ENCODE measurements at regions not wholly inside any gene's neighbourhood (a gene's known extent, or its start where the extent isn't known, plus 50 kb on each side); places are given as distances from the start of the nearest gene placed in this dataset.

- Mint-ChIP-seq H3K36me3 (ENCODE audit: insufficient read depth) (no peaks in the 10 kb centered on the region), H3K4me1 (ENCODE audit: low read depth) (no peaks in the 10 kb centered on the region), H3K27ac (no peak overlapping the region), H3K27me3 (peaks cover 31% of the 10 kb centered on the region), H3K9me3 (ENCODE audit: low read depth) (peaks cover 11% of the 10 kb centered on the region), H3K4me3 (ENCODE audit: low read depth) (no peak overlapping the region)
- TF ChIP-seq, protein P1, sequence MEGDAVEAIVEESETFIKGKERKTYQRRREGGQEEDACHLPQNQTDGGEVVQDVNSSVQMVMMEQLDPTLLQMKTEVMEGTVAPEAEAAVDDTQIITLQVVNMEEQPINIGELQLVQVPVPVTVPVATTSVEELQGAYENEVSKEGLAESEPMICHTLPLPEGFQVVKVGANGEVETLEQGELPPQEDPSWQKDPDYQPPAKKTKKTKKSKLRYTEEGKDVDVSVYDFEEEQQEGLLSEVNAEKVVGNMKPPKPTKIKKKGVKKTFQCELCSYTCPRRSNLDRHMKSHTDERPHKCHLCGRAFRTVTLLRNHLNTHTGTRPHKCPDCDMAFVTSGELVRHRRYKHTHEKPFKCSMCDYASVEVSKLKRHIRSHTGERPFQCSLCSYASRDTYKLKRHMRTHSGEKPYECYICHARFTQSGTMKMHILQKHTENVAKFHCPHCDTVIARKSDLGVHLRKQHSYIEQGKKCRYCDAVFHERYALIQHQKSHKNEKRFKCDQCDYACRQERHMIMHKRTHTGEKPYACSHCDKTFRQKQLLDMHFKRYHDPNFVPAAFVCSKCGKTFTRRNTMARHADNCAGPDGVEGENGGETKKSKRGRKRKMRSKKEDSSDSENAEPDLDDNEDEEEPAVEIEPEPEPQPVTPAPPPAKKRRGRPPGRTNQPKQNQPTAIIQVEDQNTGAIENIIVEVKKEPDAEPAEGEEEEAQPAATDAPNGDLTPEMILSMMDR (IDR thresholded peaks at IDR 0.05; ENCODE audit: unreplicated experiment): no peak
- no peak for DNase-seq (ENCODE audit: low spot score, unreplicated experiment)
Observed at GRCh38 chr5:176711883-176712282, 64.6 kb downstream of the TSPAN17 start.

GRCh38 chr5:176712546-176713304 is 65.4 kb downstream of the TSPAN17 start:
- H3K36me3 Mint-ChIP-seq (ENCODE audit: insufficient read depth): no peaks in the 10 kb centered on the region
- H3K9me3 Mint-ChIP-seq (ENCODE audit: low read depth): peaks cover 11% of the 10 kb centered on the region
- peaks cover 36% of the 10 kb centered on the region for H3K27me3 Mint-ChIP-seq
- TF ChIP-seq, protein P1 (IDR thresholded peaks at IDR 0.05; ENCODE audit: unreplicated experiment): no peak
- no peak overlapping the region for H3K27ac Mint-ChIP-seq
- no peak for DNase-seq (ENCODE audit: low spot score, unreplicated experiment)
- no peak overlapping the region for H3K4me3 Mint-ChIP-seq (ENCODE audit: low read depth)
- H3K4me1 Mint-ChIP-seq (ENCODE audit: low read depth): no peaks in the 10 kb centered on the region

DNA sequence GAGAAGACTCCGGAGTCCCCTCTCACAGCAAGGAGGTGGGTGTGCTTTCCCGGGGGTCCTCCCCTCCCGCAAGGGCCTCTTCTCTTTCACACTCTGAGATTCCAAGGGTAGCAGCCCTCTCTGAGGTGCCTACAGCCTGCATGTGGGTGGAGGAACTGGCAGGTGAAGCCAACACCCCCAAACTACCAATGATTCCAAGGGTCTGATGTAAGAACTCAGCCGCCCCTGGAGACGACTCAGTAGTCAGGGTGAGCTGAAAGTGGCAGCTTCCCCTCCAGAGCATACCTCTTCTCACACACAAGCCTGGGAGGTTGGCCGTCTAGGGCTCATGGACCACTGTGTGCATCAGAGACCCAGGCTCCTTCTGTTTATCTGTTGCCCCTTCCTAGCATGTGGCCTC is 66.1 kb downstream of the TSPAN17 start:
- peaks cover 36% of the 10 kb centered on the region for H3K27me3 Mint-ChIP-seq
- no peak overlapping the region for H3K27ac Mint-ChIP-seq
- no peak for DNase-seq (ENCODE audit: low spot score, unreplicated experiment)
- TF ChIP-seq, protein P1 (IDR thresholded peaks at IDR 0.05; ENCODE audit: unreplicated experiment): no peak
- peaks cover 11% of the 10 kb centered on the region for H3K9me3 Mint-ChIP-seq (ENCODE audit: low read depth)
- H3K4me3 Mint-ChIP-seq (ENCODE audit: low read depth): no peak overlapping the region
- no peaks in the 10 kb centered on the region for H3K4me1 Mint-ChIP-seq (ENCODE audit: low read depth)
- H3K36me3 Mint-ChIP-seq (ENCODE audit: insufficient read depth): no peaks in the 10 kb centered on the region

DNA sequence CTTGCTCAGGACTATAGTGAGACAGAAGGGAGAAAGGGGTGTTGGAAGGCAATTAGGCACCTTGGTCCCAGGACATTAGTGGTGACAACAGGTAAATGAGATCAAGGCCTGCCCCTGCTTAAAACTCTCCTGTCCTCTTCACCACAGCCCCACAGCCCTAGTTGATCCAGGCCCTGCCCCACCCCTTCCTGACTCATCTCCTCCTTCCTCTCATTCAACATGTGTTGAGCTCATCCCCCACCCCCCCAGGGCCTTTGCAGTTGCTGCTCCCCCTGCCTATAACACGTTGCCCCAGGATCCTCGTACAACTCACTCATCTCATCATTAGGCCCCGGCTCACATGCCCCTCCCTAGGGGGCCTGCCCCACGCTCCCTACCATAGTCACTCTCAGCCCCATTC is 66.8 kb downstream of the TSPAN17 start:
- Mint-ChIP-seq H3K27me3 (peaks cover 35% of the 10 kb centered on the region), H3K27ac (no peak overlapping the region), H3K4me3 (ENCODE audit: low read depth) (no peak overlapping the region), H3K4me1 (ENCODE audit: low read depth) (no peaks in the 10 kb centered on the region), H3K9me3 (ENCODE audit: low read depth) (peaks cover 11% of the 10 kb centered on the region), H3K36me3 (ENCODE audit: insufficient read depth) (no peaks in the 10 kb centered on the region)
- TF ChIP-seq, protein P1 (IDR thresholded peaks at IDR 0.05; ENCODE audit: unreplicated experiment): no peak
- no peak for DNase-seq (ENCODE audit: low spot score, unreplicated experiment)

GRCh38 chr5:176716320-176716719 is 69.0 kb downstream of the TSPAN17 start:
- Mint-ChIP-seq H3K27me3 (peaks cover 36% of the 10 kb centered on the region), H3K36me3 (ENCODE audit: insufficient read depth) (no peaks in the 10 kb centered on the region), H3K9me3 (ENCODE audit: low read depth) (peaks cover 11% of the 10 kb centered on the region), H3K27ac (no peak overlapping the region), H3K4me3 (ENCODE audit: low read depth) (no peak overlapping the region), H3K4me1 (ENCODE audit: low read depth) (no peaks in the 10 kb centered on the region)
- no peak for DNase-seq (ENCODE audit: low spot score, unreplicated experiment)
- TF ChIP-seq, protein P1 (IDR thresholded peaks at IDR 0.05; ENCODE audit: unreplicated experiment): no peak
